DMS 273 (cell line): ENCODE measurements at regions not wholly inside any gene's neighbourhood (a gene's known extent, or its start where the extent isn't known, plus 50 kb on each side); places are given as distances from the start of the nearest gene placed in this dataset.
"Not testable (repeated sequence)": the region's sequence is repeated elsewhere in the genome, so short reads cannot be mapped to it uniquely, and the experiment has no call there.

ENCODE experiments used
- DNase-seq: peaks from one replicate; lab custom pipeline; 2025; ENCODE audit not compliant: unreplicated experiment; lab: John Stamatoyannopoulos, UW

DNA sequence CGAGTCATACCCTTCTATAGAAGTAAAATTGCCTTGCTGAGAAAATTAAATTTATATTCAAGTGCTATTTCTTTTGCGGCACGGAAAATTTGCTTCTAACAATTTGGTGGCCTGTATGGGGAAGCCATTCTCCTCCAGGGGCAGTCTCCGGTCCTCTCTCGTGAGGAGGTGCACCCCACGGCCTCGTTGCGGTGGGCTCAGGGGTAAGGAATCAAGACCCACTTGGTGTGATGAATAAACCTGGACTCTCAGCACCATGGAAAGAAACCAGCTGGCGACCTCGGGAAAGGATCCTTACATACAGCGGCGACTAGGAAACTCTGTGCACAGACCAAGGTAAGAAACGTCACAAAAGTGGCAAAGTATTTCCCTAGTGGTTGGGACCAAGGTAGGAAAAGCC is 252.9 kb downstream of the DPY19L2 start:
- no peak for DNase-seq

DNA sequence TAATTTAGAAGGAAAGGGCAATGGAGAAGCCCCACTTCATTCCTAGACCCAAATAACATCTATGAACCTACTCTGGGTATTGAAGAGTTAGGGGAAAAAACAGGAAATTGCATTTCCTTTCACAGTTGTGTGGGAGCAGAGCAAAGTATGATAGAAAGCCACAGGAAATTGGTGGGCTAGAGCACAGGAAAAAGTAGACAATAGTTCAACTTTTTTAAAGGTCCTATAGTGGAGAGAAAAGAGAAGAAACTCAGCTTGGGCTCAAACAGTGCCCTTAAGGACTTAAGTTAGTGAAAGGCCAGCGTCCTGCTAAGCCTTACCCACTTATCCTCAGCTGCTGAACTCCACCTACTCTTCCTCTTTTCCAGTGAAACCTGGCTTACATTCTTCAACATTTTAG is 258.1 kb downstream of the DPY19L2 start:
- DNase-seq, result no peak

- DNase-seq, result no peak
These were observed 255.8 kb upstream of the AVPR1A start for GRCh38 chr12:63406781-63407180.

- no peak for DNase-seq
These were observed 253.6 kb upstream of the AVPR1A start for GRCh38 chr12:63404611-63405010.

GRCh38 chr12:63403256-63403655 is 252.3 kb upstream of the AVPR1A start:
- no peak for DNase-seq

DNA sequence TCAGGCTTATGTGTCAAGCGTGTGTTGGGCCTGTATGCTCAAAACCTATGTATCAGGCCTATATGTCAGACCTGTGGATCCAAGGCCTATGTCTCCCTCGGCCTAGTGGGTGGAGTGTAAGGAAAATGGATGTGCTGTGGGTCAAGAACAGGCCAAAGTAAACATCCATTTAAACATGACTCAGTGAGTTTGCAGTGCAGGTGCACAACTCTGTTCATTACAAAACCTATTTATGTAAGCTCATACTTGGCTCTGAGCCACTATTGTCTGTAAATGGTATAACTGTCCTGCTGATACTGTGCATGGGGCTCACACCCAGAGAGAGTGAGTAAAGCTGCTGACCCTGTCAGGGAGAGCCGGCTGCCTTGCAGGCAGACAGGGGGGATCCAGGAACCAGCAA is 249.7 kb upstream of the AVPR1A start:
- DNase-seq, result no peak

DNA sequence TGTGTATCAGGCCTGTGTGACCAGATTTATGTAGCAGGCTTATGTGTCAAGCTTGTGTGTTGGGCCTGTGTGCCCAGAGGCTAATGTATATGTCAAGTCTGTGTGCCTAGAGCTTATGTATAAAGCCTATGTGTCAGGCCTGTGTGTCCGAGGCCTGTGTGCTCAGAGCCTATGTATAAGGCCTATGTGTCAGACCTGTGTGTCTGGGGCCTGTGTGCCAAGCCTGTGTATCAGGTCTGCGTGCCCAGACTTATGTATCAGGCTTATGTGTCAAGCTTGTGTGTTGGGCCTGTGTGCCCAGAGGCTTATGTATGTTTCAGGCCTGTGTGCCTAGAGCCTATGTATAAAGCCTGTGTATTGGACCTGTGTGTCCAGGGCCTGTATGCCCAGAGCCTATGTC is 249.3 kb upstream of the AVPR1A start:
- DNase-seq, result no peak

- no peak for DNase-seq
These were observed 246.8 kb upstream of the AVPR1A start for GRCh38 chr12:63397807-63398206.

DNA sequence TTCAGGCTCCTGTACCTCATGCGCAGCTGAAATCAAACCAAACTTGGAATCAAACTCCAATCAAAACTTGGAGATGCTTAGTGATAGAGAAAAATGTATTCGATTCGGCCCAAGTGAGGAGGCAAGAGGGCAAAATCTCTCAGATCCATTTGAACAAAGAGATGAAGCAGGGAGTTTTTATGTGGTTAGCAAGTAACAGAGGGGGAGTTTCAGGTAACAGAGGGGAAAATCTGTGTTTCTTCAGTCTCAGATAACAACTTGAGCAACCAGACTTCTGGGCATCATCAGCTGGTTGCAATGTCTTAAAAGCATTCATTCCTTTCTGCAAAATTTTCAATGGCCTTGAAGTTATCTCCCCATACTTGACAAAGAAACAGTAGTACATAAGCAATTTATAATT is 245.1 kb upstream of the AVPR1A start:
- no peak for DNase-seq

DNA sequence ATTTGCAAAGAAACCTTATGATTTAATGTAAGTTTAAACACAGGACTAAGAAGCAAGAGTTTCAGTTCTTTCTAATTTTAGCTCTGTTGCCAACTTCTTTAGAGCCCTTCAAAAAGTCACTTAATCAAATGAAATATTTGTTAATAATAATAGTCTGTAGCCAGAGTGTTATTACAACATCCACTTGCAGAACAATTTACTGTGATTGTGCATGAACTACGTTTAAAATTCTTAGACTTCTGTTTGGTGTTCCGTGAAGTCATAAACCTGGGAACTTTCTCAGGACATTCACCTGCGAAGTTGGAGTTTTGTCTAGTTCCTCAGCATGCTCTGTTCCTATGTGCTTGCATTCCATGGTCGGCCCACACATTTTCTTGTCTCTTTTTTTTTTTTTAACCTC is 244.0 kb upstream of the AVPR1A start:
- DNase-seq, result no peak

DNA sequence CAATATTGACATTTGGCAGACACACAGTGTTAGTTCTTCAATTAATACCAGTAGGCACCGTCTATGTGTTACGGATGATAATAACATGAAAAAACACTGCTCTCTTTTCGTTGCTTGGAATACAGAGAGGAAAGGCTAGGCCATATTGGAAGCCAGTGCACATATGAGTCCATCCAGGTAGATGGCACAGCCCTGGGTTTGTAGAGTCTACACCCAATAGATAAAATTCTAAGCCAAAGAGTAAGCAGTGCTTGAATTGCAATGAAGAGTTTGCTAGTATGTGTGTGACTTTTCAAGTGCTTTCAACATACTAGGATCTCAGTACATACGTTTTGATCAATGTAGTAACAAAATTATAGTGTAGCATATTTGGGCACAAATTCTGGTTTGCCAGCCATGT is 243.3 kb upstream of the AVPR1A start:
- DNase-seq, result no peak

- DNase-seq, result no peak
These were observed 238.2 kb upstream of the AVPR1A start for GRCh38 chr12:63389211-63389610.

GRCh38 chr12:63387771-63388170 is 236.8 kb upstream of the AVPR1A start:
- no peak for DNase-seq

DNA sequence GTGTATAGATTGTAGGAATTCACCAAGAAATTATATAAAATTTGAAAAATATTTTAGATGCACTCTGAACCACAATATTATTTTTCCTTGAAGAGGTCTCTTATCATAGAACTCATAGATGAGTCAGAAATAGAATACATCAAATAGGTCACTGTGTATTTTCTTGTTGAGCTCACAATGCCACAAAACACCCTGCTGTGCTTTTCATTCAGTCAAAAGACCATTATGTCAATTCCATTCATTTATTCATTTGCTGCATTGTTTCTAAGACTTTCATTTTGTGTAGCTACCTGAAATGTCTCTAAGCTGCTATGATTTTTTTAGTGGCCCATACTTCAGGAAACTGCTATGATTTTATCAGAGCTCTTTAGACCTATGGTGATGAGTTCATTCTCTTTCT is 231.9 kb upstream of the AVPR1A start:
- DNase-seq, result no peak

GRCh38 chr12:63362791-63363190 is 211.8 kb upstream of the AVPR1A start:
- peak; percentile 14 for DNase-seq

GRCh38 chr12:63362166-63362565 is 211.2 kb upstream of the AVPR1A start:
- no peak for DNase-seq

DNA sequence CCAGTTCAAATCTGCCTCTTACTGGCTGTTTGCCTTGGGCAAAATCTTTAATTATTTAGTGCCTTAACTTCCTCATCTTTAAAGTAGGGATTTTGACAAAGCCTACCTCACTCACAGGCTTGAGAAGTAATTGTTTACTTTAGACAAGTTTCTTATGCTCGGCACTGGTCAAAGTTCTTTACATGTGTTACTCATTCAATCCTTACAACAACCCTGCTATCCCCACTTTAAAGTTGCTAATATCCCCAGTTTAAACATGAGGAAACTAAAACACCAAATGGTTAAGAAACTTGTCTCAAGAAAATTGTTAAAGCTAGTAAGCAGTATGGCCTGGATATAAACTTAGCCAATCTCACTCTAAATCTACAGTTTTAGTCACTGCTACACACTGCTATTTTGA is 204.0 kb upstream of the AVPR1A start:
- DNase-seq, result no peak

DNA sequence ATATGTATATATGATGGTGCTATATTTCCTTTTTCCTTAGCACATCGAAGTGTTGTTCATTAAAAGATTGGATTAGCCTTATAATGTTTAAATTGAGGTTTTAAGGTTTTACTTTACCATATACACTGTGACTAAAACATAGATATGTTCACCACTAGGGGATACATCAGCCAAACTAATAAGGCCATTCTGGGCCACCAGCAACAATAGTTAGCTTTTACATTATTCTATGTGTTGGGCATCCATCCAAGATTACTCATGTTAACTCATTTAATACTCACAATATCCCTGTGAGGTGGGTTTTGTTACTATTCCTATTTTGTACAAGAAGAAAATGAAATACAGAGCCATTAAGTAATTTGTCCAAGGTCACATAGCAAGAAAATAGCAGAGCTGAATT is 202.6 kb upstream of the AVPR1A start:
- DNase-seq, result no peak

- no peak for DNase-seq
These were observed 200.4 kb upstream of the AVPR1A start for GRCh38 chr12:63351370-63351769.

DNA sequence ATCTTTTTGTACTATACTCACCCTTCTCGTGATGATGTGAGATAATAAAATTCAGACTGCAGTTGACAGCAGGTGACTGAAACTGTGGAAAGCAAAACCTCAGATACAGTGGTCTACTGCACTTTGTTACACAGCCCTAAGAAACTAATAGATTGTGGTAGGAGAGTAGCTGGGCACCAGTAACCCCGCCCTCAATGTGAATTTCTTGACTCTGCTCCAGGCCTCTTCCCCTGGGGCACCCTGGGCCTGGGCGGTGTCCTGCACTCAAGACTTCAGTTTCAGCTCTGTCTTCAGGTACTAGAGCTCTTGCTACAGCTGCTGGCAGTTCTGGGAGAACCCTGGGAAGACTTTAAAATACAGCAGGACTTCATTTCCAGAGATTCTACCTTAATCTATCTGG is 197.6 kb upstream of the AVPR1A start:
- DNase-seq, result no peak

DNA sequence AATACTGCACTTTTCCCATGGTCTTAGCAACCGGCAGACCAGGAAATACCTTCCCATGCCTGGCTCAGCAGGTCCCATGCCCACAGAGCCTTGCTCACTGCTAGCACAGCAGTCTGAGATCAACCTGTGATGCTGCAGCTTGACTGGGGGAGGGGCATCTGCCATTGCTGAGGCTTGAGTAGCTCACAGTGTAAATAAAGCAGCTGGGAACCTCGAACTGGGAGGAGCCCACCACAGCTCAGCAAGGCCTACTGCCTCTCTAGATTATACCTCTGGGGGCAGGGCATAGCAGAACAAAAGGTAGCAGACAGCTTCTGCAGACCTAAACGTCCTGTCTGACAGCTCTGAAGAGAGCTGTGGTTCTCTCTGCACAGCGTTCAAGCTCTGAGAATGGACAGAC is 186.2 kb upstream of the AVPR1A start:
- not testable (repeated sequence) for DNase-seq

- DNase-seq, result no peak
These were observed 175.3 kb upstream of the AVPR1A start for GRCh38 chr12:63326260-63326659.

DNA sequence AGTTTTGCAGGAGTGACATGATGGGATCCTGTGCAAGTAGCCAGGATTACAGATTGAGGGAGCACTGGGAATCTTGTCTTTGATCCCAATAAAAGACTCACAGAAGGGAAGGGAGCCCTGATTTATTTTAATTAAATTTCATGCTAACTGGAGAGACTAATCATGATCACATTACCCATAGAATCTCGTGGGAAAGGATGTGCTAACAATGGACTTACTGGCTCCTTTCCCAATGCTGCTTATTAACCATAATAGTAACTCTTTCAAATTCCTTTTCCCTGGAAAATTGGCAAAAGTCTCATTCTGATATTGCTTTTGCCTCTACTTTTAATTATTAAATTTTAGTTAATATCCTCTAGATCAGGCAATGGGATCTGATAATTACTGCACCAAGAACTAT is 174.8 kb upstream of the AVPR1A start:
- no peak for DNase-seq

GRCh38 chr12:63323942-63324341 is 172.9 kb upstream of the AVPR1A start:
- no peak for DNase-seq
